T-cell (primary cell): ENCODE measurements at regions not wholly inside any gene's neighbourhood (a gene's known extent, or its start where the extent isn't known, plus 50 kb on each side); places are given as distances from the start of the nearest gene placed in this dataset.

Experiments used
- ATAC-seq, 4 experiments: fragments of 200-7000 bp in 3 of 4; fragments of 150-1000 bp in 1 of 4; cut with Tn5 transposase; replicated peaks in 1 of 4; 1 replicate in 3 of 4; 2 replicates in 1 of 4; pipeline ENCODE4 v1.10.0; 2021; ENCODE audit warnings: moderate library complexity in 3 of 4, mild to moderate bottlenecking in 2 of 4, moderate number of reproducible peaks in 1 of 4
- CTCF ChIA-PET, 2 donors: fragments of 300-600 bp; sonication (Branson Sonifier 250); formaldehyde crosslinking; loops; one replicate each; lab custom pipeline; 2022; ENCODE audit warnings: antibody characterized with exemption in 2 of 2; lab: Charles Lee
- POLR2A ChIA-PET, 2 donors: fragments of 300-600 bp; sonication (Branson Sonifier 250); formaldehyde crosslinking; loops; one replicate each; lab custom pipeline; 2022; ENCODE audit warnings: antibody characterized with exemption in 2 of 2; lab: Charles Lee
- DNase-seq, 35 experiments: peaks; one replicate each; pipeline versions ENCODE4 v3.0.0 to v3.0.0-alpha.2; 2013 to 2023
- H3K27ac ChIP-seq: one replicate; pipeline ENCODE4 v1.5.1; 2013; ENCODE audit warnings: low read length
- H3K27me3 ChIP-seq, 2 experiments: replicated peaks in 1 of 2; 1 replicate in 1 of 2; 2 replicates in 1 of 2; pipeline versions ENCODE4 v1.6.1 to v1.7.0; 2013; ENCODE audit warnings: low read length in 1 of 2, mixed read lengths in 1 of 2; ENCODE audit not compliant: control insufficient read depth in 2 of 2, insufficient read depth in 2 of 2; ENCODE audit errors: extremely low read depth in 1 of 2
- H3K36me3 ChIP-seq, 2 donors: 1 replicate in 1 of 2; 2 replicates in 1 of 2; pipeline versions ENCODE4 v1.6.1 to v1.7.0; 2013; ENCODE audit warnings: low read length in 1 of 2; ENCODE audit not compliant: control insufficient read depth in 2 of 2, insufficient read depth in 1 of 2; ENCODE audit errors: extremely low read depth in 1 of 2
- H3K4me1 ChIP-seq, 2 experiments: 1 replicate in 1 of 2; 2 replicates in 1 of 2; pipeline versions ENCODE4 v1.6.1 to v1.7.0; 2013; ENCODE audit warnings: low read length in 2 of 2, mixed read lengths in 1 of 2; ENCODE audit not compliant: insufficient read depth in 2 of 2, control insufficient read depth in 1 of 2; ENCODE audit errors: extremely low read depth in 1 of 2
- H3K4me3 ChIP-seq, 2 donors: 1 replicate in 1 of 2; 2 replicates in 1 of 2; pipeline versions ENCODE4 v1.5.1 to v1.7.0; 2013; ENCODE audit warnings: mild to moderate bottlenecking in 2 of 2, low read length in 1 of 2, moderate library complexity in 1 of 2; ENCODE audit not compliant: control insufficient read depth in 1 of 2; ENCODE audit errors: extremely low read depth in 1 of 2
- H3K9me3 ChIP-seq: 2 replicates; pipeline ENCODE4 v1.7.0; 2013
- H3K27ac Mint-ChIP-seq, 2 donors: one replicate each; pipeline ENCODE4 v1.8.0; 2020 to 2021; ENCODE audit warnings: mild to moderate bottlenecking in 2 of 2, mixed read lengths in 2 of 2
- H3K27me3 Mint-ChIP-seq, 2 donors: one replicate each; pipeline ENCODE4 v1.8.0; 2021 to 2022; ENCODE audit warnings: mixed read lengths in 2 of 2
- H3K36me3 Mint-ChIP-seq: one replicate; pipeline ENCODE4 v1.8.0; 2021; ENCODE audit warnings: mixed read lengths
- H3K4me1 Mint-ChIP-seq, 3 donors: one replicate each; pipeline ENCODE4 v1.8.0; 2020 to 2022; ENCODE audit warnings: mixed read lengths in 3 of 3, mild to moderate bottlenecking in 1 of 3
- H3K4me3 Mint-ChIP-seq, 3 donors: one replicate each; pipeline ENCODE4 v1.8.0; 2020 to 2022; ENCODE audit warnings: mild to moderate bottlenecking in 3 of 3, mixed read lengths in 3 of 3, moderate library complexity in 3 of 3
- H3K9me3 Mint-ChIP-seq, 3 donors: one replicate each; pipeline ENCODE4 v1.8.0; 2020 to 2022; ENCODE audit warnings: mixed read lengths in 3 of 3
- WGBS: methylation state at CpG from one replicate; pipeline ENCODE4 v1.1.5; 2013; ENCODE audit warnings: missing lambda C conversion rate; ENCODE audit not compliant: insufficient coverage; 5-methylcytosine and 5-hydroxymethylcytosine counted together

DNA sequence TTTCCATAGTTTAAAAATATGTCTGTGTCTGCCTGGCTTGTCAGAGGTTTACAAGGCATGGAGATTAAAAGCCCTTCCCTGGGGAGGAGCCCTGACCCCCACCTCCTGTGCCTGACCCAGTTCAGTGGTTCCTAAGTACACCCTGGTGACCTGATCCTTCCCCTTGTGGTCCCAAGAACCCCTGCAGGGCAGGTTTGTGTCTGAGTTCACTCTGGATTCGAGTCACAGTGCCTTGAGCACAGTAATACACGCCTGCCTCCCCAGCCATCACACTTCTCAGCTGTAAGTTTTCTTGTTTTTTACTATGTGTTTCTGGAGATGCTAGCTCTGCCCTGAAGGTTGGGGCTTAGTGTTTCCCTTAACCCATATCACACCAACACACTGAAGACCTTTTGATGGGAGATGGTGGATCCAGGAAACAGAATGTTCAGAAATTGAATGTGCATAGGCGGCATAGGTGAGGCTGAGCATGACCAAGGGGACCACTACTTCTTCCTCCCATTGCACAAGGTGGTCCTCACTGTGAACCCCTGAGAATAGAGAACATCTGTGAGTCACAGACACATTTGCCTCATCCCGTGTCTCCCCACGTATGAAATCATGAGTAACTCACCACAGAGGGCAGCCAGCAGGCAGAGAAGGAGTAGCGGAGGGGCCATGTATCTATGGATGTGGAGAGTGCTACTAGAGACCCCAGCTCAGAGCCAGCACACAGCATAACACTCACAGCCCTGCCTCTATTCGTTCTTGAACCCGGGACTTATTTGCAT is 962.9 kb downstream of the TMEM121 start:
- Histone ChIP-seq H3K9me3 (no peaks in the 10 kb centered on the region), H3K27me3 (no peaks in the 10 kb centered on the region), H3K27ac (no peak overlapping the region), H3K4me3 (no peak overlapping the region), H3K36me3 (no peaks in the 10 kb centered on the region), H3K4me1 (no peaks in the 10 kb centered on the region)
- no peaks in the 10 kb centered on the region for H3K9me3 Mint-ChIP-seq
- ATAC-seq: no peak
- no peak overlapping the region for H3K4me3 Mint-ChIP-seq
- H3K36me3 Mint-ChIP-seq: no peaks in the 10 kb centered on the region
- no peak overlapping the region for H3K27ac Mint-ChIP-seq
- H3K27me3 Mint-ChIP-seq: no peaks in the 10 kb centered on the region
- H3K4me1 Mint-ChIP-seq: peaks cover 5% of the 10 kb centered on the region in 3 donors
- no peak for DNase-seq
- CTCF ChIA-PET: interaction anchor here (0.6 kb wide), 2 partner anchors 11 to 24 kb away, joined by 3 read pairs; no protein-coding TSS in a partner anchor
- POLR2A ChIA-PET: no interaction called here
- 92% methylated on average over 2 of the region's 8 CpGs for WGBS

- Histone ChIP-seq H3K4me3 (no peak overlapping the region), H3K36me3 (no peaks in the 10 kb centered on the region), H3K27ac (no peak overlapping the region), H3K27me3 (no peaks in the 10 kb centered on the region), H3K9me3 (no peaks in the 10 kb centered on the region), H3K4me1 (peaks cover 0 to 3% of the 10 kb centered on the region in 2 experiments)
- ChIA-PET CTCF (interaction anchor here in 1 of 2 donors (0.6 kb wide), 1 partner anchor 12 kb away, joined by 3 read pairs; no protein-coding TSS in a partner anchor), POLR2A (no interaction called here)
- peaks cover 12 to 14% (median 14%) of the 10 kb centered on the region in 3 donors for H3K4me1 Mint-ChIP-seq
- no peaks in the 10 kb centered on the region for H3K27me3 Mint-ChIP-seq
- WGBS: 89% methylated on average over 5 of the region's 5 CpGs
- no peaks in the 10 kb centered on the region for H3K9me3 Mint-ChIP-seq
- no peak for DNase-seq
- H3K4me3 Mint-ChIP-seq: no peak overlapping the region
- H3K27ac Mint-ChIP-seq: no peak overlapping the region
- ATAC-seq: no peak
- H3K36me3 Mint-ChIP-seq: no peaks in the 10 kb centered on the region
These were observed 964.1 kb downstream of the TMEM121 start for GRCh38 chr14:106490442-106490841.

- POLR2A ChIA-PET: no interaction called here
These were observed 965.5 kb downstream of the TMEM121 start for GRCh38 chr14:106491851-106492250.

DNA sequence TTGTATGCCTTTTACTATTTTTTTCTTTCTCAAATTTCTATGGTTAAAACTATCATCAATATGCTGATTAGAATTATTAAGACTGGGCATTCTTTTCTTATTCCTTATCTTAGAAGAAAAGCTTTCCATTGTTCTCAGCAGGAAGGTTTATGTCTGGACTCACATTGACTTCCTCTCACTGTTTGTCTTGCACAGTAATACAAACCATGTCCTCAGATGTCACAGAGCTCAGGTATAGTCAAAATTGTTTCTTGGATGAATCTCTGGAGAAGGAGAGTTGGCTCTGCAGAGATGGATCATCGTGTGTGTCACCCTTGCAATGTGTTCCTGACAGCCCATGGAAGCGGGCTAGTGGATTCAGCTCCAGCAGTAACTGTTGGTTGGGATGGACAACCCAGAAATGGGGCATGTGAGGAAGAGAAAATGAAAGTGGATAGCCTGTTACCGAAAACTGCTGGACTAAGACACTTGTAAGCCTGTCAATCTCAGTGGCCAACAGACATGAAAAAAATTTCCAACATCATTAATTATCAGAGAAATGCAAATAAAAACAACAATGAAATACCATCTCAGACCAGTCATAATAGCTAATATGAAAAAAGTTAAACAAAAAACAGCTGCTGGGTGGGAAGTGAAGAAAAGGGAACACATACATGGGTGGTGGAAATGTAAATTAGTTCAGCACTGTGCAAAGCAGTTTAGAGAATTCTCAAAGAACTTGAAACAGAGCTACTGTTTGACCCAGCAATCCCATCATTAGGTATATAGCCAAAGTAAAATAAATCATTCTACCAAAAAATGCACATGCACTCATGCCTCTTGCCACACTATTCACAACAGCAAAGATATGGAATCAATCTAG is 967.8 kb downstream of the TMEM121 start:
- POLR2A ChIA-PET: interaction anchor here in 1 of 2 donors (0.6 to 0.7 kb wide), 2 partner anchors 10 to 25 kb away, joined by 3 read pairs; no protein-coding TSS in a partner anchor

More at GRCh38 chr14:106491851-106492250, 965.5 kb downstream of the TMEM121 start:
- Histone ChIP-seq H3K27ac (no peak overlapping the region), H3K27me3 (no peaks in the 10 kb centered on the region), H3K36me3 (no peaks in the 10 kb centered on the region), H3K4me1 (peaks cover 0 to 3% of the 10 kb centered on the region in 2 experiments), H3K4me3 (no peak overlapping the region), H3K9me3 (no peaks in the 10 kb centered on the region)
- CTCF ChIA-PET: interaction anchor here in 1 of 2 donors (0.9 kb wide), 1 partner anchor 15 kb away, joined by 3 read pairs; no protein-coding TSS in a partner anchor
- ATAC-seq (no peak), DNase-seq (peak in 2 of 35 experiments; percentile 14 to 24)
- H3K4me1 Mint-ChIP-seq: peaks cover 12 to 16% (median 14%) of the 10 kb centered on the region in 3 donors
- WGBS: 87% methylated on average over 5 of the region's 9 CpGs
- no peak overlapping the region for H3K27ac Mint-ChIP-seq
- H3K36me3 Mint-ChIP-seq: no peaks in the 10 kb centered on the region
- H3K9me3 Mint-ChIP-seq: no peaks in the 10 kb centered on the region
- no peak overlapping the region for H3K4me3 Mint-ChIP-seq
- no peaks in the 10 kb centered on the region for H3K27me3 Mint-ChIP-seq

DNA sequence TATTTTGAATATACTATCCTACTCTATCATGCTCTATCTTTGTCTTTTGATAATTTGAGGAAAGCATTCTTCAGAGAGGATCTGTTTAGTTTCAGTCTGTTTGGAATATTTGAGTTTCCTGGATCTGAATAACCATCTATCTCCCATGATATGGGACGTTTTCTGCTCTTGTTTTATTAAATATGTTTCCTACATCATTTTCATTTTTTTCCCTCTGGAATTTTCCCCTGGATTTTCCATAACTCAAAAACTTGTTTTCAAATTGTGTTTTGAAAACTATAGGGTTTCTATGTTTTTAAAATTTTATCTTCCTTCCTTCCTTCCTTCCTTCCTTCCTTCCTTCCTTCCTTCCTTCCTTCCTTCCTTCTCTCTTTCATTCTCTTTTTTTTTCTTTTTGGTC is 974.2 kb downstream of the TMEM121 start:
- no peaks in the 10 kb centered on the region for H3K9me3 Mint-ChIP-seq

More for the DNA sequence above, 967.8 kb downstream of the TMEM121 start:
- DNase-seq (no peak), ATAC-seq (peak in 2 of 4 experiments; percentile 33 to 42)
- H3K4me1 Mint-ChIP-seq: peaks cover 12 to 16% (median 14%) of the 10 kb centered on the region in 3 donors
- H3K27me3 Mint-ChIP-seq: no peaks in the 10 kb centered on the region
- WGBS: 37% methylated on average over 2 of the region's 3 CpGs
- peak overlapping the region; percentile 64 to 82 (median 75) for H3K4me3 Mint-ChIP-seq
- no peaks in the 10 kb centered on the region for H3K9me3 ChIP-seq
- H3K27me3 ChIP-seq: no peaks in the 10 kb centered on the region
- H3K9me3 Mint-ChIP-seq: no peaks in the 10 kb centered on the region
- H3K4me1 ChIP-seq: peaks cover 0 to 3% of the 10 kb centered on the region in 2 experiments
- no peaks in the 10 kb centered on the region for H3K36me3 Mint-ChIP-seq
- peak overlapping the region in 1 of 2 donors; percentile 30 for H3K4me3 ChIP-seq
- H3K36me3 ChIP-seq: no peaks in the 10 kb centered on the region
- H3K27ac ChIP-seq: no peak overlapping the region
- CTCF ChIA-PET: interaction anchor here in 1 of 2 donors (0.8 kb wide), 1 partner anchor 26 kb away, joined by 3 read pairs; no protein-coding TSS in a partner anchor
- H3K27ac Mint-ChIP-seq: peak overlapping the region; percentile 70 to 77

GRCh38 chr14:106501898-106502297 is 975.5 kb downstream of the TMEM121 start:
- Histone ChIP-seq H3K9me3 (no peaks in the 10 kb centered on the region), H3K4me3 (no peak overlapping the region), H3K36me3 (no peaks in the 10 kb centered on the region), H3K27me3 (no peaks in the 10 kb centered on the region), H3K4me1 (peaks cover 12 to 16% of the 10 kb centered on the region in 2 experiments), H3K27ac (no peak overlapping the region)
- Mint-ChIP-seq H3K36me3 (no peaks in the 10 kb centered on the region), H3K27me3 (peaks cover 0 to 7% of the 10 kb centered on the region in 2 donors), H3K9me3 (no peaks in the 10 kb centered on the region), H3K27ac (no peak overlapping the region), H3K4me3 (no peak overlapping the region), H3K4me1 (peaks cover 13 to 36% (median 16%) of the 10 kb centered on the region in 3 donors)
- no peak for ATAC-seq
- no peak for DNase-seq
- ChIA-PET CTCF (interaction anchor here in 1 of 2 donors (0.9 kb wide), 1 partner anchor 9 kb away, joined by 5 read pairs; no protein-coding TSS in a partner anchor), POLR2A (no interaction called here)

More for the DNA sequence above, 974.2 kb downstream of the TMEM121 start:
- ATAC-seq (no peak), DNase-seq (no peak)
- no peak overlapping the region for H3K27ac Mint-ChIP-seq
- no peaks in the 10 kb centered on the region for H3K9me3 ChIP-seq
- CTCF ChIA-PET: interaction anchor here (0.6 to 1.6 kb wide), 4 partner anchors 10 to 399 kb away, joined by 4 to 8 read pairs (median 6); no protein-coding TSS in a partner anchor
- no peaks in the 10 kb centered on the region for H3K27me3 ChIP-seq
- H3K36me3 Mint-ChIP-seq: no peaks in the 10 kb centered on the region
- no peaks in the 10 kb centered on the region for H3K36me3 ChIP-seq
- H3K4me3 Mint-ChIP-seq: no peak overlapping the region
- peaks cover 4 to 24% (median 6%) of the 10 kb centered on the region in 3 donors for H3K4me1 Mint-ChIP-seq
- POLR2A ChIA-PET: interaction anchor here in 1 of 2 donors (0.7 kb wide), 1 partner anchor 24 kb away, joined by 5 read pairs; no protein-coding TSS in a partner anchor
- no peak overlapping the region for H3K27ac ChIP-seq
- peaks cover under 1 to 3% of the 10 kb centered on the region in 2 experiments for H3K4me1 ChIP-seq
- peaks cover 0 to 7% of the 10 kb centered on the region in 2 donors for H3K27me3 Mint-ChIP-seq
- H3K4me3 ChIP-seq: no peak overlapping the region
- no CpG with 5 or more reads among the region's 1 CpG for WGBS
